HFFc6 (cell line): ENCODE measurements at regions not wholly inside any gene's neighbourhood (a gene's known extent, or its start where the extent isn't known, plus 50 kb on each side); places are given as distances from the start of the nearest gene placed in this dataset.

ENCODE experiments used
- DNase-seq: peaks from one replicate; pipeline ENCODE4 v3.0.0-alpha.2; 2018
- H3K27ac Mint-ChIP-seq: 2 replicates; pipeline ENCODE4 v1.8.0; 2020; ENCODE audit warnings: mild to moderate bottlenecking, mixed read lengths
- H3K27me3 Mint-ChIP-seq: 2 replicates; pipeline ENCODE4 v1.8.0; 2021; ENCODE audit warnings: mild to moderate bottlenecking, moderate library complexity, mixed read lengths; ENCODE audit not compliant: insufficient read depth
- H3K36me3 Mint-ChIP-seq: 2 replicates; pipeline ENCODE4 v1.8.0; 2021; ENCODE audit warnings: low read depth, mixed read lengths
- H3K4me1 Mint-ChIP-seq: 2 replicates; pipeline ENCODE4 v1.8.0; 2020; ENCODE audit warnings: low read depth, mixed read lengths
- H3K4me3 Mint-ChIP-seq: 2 replicates; pipeline ENCODE4 v1.8.0; 2020; ENCODE audit warnings: mild to moderate bottlenecking, moderate library complexity, mixed read lengths
- H3K9me3 Mint-ChIP-seq: 2 replicates; pipeline ENCODE4 v1.8.0; 2020; ENCODE audit warnings: mild to moderate bottlenecking, mixed read lengths
- TF ChIP-seq, protein P1 (sequence below): fragments of 200-600 bp; sonication (generic); IDR thresholded peaks from 2 replicates; pipeline ENCODE4 v1.5.0; 2021; ENCODE audit warnings: antibody characterized with exemption, mild to moderate bottlenecking

GRCh38 chr2:116859708-116860107 lies 954.8 kb upstream of the DDX18 start:
- TF ChIP-seq, protein P1, sequence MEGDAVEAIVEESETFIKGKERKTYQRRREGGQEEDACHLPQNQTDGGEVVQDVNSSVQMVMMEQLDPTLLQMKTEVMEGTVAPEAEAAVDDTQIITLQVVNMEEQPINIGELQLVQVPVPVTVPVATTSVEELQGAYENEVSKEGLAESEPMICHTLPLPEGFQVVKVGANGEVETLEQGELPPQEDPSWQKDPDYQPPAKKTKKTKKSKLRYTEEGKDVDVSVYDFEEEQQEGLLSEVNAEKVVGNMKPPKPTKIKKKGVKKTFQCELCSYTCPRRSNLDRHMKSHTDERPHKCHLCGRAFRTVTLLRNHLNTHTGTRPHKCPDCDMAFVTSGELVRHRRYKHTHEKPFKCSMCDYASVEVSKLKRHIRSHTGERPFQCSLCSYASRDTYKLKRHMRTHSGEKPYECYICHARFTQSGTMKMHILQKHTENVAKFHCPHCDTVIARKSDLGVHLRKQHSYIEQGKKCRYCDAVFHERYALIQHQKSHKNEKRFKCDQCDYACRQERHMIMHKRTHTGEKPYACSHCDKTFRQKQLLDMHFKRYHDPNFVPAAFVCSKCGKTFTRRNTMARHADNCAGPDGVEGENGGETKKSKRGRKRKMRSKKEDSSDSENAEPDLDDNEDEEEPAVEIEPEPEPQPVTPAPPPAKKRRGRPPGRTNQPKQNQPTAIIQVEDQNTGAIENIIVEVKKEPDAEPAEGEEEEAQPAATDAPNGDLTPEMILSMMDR: no peak
- Mint-ChIP-seq H3K36me3 (no peaks in the 10 kb centered on the region), H3K27ac (no peak overlapping the region), H3K4me3 (no peak overlapping the region), H3K4me1 (no peaks in the 10 kb centered on the region), H3K27me3 (no peaks in the 10 kb centered on the region), H3K9me3 (peaks cover 44% of the 10 kb centered on the region)
- no peak for DNase-seq

- no peaks in the 10 kb centered on the region for H3K4me1 Mint-ChIP-seq
- H3K36me3 Mint-ChIP-seq: 0 out of 2 replicates have a peak, but pooled peaks cover 4% of the 10 kb centered on the region
- H3K9me3 Mint-ChIP-seq: peaks cover 66% of the 10 kb centered on the region
- no peaks in the 10 kb centered on the region for H3K27me3 Mint-ChIP-seq
- TF ChIP-seq, protein P1: no peak
- H3K4me3 Mint-ChIP-seq: no peak overlapping the region
- H3K27ac Mint-ChIP-seq: no peak overlapping the region
- DNase-seq: no peak
Observed at GRCh38 chr2:116874021-116874420, 940.5 kb upstream of the DDX18 start.

DNA sequence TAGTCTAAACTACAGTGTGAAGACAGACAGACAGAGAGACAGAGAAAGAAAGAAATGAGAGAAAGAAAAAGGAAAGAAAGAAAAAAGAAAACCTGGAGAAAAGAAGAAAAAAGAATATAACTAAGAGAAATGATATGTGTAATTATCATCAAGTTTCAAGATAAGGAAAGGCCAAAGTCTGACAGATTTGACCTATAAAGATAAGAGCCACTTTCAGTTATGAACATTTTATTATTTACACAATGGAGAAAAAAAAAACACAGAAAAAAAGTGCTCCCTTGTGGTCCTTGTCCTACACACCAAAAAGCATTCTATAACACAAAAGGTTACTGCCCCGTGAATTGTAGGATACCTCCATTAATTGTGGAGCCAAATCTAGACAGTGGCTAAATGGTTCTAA lies 937.2 kb upstream of the DDX18 start:
- Mint-ChIP-seq H3K4me3 (no peak overlapping the region), H3K4me1 (no peaks in the 10 kb centered on the region), H3K27me3 (no peaks in the 10 kb centered on the region), H3K36me3 (0 out of 2 replicates have a peak, but pooled peaks cover 4% of the 10 kb centered on the region), H3K27ac (no peak overlapping the region), H3K9me3 (peaks cover 46% of the 10 kb centered on the region)
- TF ChIP-seq, protein P1: no peak
- DNase-seq: no peak

DNA sequence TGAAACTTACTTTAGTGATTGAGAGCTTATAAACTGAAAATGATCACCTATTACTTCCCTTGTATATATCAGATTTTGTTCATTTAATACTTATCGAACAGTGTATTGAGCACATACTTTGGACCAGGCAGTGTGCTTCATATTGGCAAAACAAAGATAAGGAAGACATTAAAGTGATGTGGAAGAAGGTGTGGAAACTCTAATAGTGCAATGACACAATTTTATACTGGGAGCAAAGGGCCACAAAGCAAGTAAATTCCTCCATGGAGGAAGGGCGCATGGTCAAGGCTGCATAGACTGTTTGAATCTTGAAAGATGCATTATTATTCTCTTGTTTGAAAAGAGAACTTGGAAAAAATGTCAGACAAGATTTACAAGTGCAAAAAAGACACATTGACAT lies 936.5 kb upstream of the DDX18 start:
- Mint-ChIP-seq H3K4me3 (no peak overlapping the region), H3K4me1 (no peaks in the 10 kb centered on the region), H3K27me3 (no peaks in the 10 kb centered on the region), H3K9me3 (peaks cover 40% of the 10 kb centered on the region), H3K36me3 (0 out of 2 replicates have a peak, but pooled peaks cover under 1% of the 10 kb centered on the region), H3K27ac (no peak overlapping the region)
- DNase-seq: no peak
- TF ChIP-seq, protein P1: no peak

DNA sequence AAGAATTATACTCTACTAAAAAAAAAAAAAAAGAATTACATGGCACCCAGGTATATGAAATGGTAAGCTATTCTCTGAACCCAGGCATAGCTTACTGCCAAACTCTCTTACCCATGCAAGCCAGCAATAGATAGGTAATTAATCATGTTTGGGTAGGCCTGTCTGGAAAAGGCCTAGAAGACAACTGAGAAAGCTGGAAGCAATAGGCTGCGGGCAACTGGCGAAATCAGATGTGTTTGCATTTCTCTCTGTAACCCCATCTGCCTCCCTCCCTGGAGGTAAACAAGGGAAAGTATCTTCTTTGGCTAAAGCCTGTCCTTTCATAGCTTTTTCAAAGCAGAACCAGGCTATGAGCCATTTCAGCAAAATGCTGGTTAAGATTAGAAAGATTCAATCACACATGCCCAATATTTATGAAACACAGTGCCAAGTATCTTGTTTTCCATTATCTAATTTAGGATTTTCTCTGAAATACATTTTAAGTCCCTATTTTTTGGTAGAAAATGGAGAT lies 934.8 kb upstream of the DDX18 start:
- H3K36me3 Mint-ChIP-seq: no peaks in the 10 kb centered on the region
- no peak overlapping the region for H3K27ac Mint-ChIP-seq
- peaks cover 39% of the 10 kb centered on the region for H3K9me3 Mint-ChIP-seq
- no peaks in the 10 kb centered on the region for H3K4me1 Mint-ChIP-seq
- H3K27me3 Mint-ChIP-seq: no peaks in the 10 kb centered on the region
- no peak overlapping the region for H3K4me3 Mint-ChIP-seq
- DNase-seq: no peak
- TF ChIP-seq, protein P1: no peak

- DNase-seq: no peak
- TF ChIP-seq, protein P1: no peak
- Mint-ChIP-seq H3K27ac (no peak overlapping the region), H3K36me3 (no peaks in the 10 kb centered on the region), H3K4me1 (no peaks in the 10 kb centered on the region), H3K27me3 (no peaks in the 10 kb centered on the region), H3K4me3 (no peak overlapping the region), H3K9me3 (peaks cover 32% of the 10 kb centered on the region)
Observed at GRCh38 chr2:116891191-116891590, 923.3 kb upstream of the DDX18 start.
